SKM-1 (cell line): ENCODE measurements at regions not wholly inside any gene's neighbourhood (a gene's known extent, or its start where the extent isn't known, plus 50 kb on each side); places are given as distances from the start of the nearest gene placed in this dataset.
"Not testable (repeated sequence)": the region's sequence is repeated elsewhere in the genome, so short reads cannot be mapped to it uniquely, and the experiment has no call there.

Experiments used
- DNase-seq: peaks from one replicate; lab custom pipeline; 2025; ENCODE audit not compliant: unreplicated experiment; lab: John Stamatoyannopoulos, UW

- DNase-seq, result no peak
Measured at GRCh38 chr15:57767481-57767880, 61.0 kb downstream of the POLR2M start.

DNA sequence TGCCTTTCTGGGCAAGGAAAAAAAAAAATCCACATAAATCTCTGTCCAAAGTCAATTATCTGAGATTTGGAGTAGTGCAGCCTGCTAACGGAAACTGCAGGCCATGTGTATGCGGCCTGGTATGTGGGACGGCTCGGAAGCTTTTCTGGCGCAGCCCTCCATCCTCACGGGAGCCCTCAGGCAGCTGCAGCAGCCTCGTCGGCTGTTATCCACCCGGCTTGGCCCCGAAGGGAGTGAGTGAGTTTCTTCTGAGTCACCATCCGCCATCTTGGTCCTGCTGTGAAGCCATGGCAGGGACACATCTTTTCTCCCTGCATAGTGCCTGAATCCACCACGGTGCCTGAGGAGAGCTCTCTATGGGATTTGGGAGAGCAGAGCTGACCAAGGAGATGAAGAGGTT, 62.8 kb downstream of the POLR2M start:
- no peak for DNase-seq

DNA sequence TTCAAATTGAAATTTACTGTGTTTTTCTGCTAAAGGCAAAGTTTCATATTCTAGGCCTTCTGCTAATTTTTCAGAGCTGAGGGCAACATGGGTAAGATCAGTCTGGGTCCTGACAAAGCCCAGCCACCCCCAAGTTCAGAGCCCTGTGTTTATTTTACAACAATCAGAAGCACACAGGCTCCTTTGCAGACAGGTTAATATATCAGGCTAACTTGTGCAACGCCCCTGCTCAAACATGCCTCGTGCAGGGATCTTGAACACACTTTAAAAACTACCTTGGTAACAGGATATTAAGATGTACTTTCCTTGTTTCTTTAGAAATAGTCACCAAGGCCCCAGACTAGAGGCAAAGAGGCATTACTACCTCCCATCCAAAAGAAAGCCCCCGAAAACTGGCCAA, 64.0 kb downstream of the POLR2M start:
- no peak for DNase-seq

DNA sequence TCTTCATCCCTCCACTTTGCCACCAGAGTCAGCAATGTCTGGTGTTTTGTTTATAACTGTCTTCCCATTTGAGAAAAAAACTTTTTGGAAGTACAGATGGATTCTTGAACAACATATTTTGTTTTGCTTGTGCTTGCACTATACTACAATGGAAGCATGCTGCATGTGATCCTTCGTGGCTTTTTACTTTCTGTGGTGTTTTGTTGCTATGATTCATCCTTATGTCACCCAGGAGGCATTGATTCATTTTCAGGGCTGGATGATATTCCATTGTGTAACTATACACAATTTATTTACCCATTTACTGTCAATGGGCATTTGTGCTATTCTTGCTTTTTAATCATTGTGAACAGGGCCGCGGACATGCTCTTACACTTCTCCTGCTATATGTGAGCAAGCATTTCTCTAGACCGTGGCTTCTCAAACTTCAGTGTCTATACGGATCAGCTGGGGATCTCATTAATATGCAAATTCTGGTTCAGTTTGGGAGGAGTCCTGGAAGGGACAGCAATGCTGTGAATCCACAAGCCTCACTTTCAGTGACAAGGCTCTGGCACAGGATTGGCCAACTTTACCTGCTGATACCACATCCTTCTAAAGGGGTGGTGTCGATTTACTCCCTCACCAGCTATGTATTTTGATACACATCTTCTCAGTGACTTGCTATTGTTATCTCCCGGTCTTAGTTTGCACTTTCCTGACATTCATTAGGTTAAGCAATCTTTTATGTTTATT, 65.9 kb downstream of the POLR2M start:
- no peak for DNase-seq

DNA sequence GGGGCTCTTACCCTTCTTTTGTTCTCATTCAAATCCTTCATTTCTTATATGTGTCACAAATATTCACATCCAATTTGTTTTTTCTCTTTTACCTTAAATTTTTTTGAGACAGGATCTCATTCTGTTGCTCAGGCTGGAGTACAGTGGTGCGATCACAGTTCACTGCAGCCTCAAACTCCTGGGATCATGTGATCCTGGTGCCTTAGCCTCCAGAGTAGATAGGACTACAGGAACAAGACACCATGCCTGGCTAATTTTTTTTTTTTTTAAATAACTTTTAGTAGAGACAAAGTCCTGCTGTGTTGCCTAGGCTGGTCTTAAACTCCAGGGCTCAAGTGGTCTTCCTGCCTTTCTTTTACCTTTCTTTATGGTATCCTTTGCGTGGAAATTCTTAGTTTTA, 66.5 kb downstream of the POLR2M start:
- DNase-seq, result no peak

GRCh38 chr15:57777003-57777402, 70.5 kb downstream of the POLR2M start:
- DNase-seq, result no peak

GRCh38 chr15:57780471-57780870, 74.0 kb downstream of the POLR2M start:
- no peak for DNase-seq

- no peak for DNase-seq
Measured at GRCh38 chr15:57782731-57783130, 76.2 kb downstream of the POLR2M start.

DNA sequence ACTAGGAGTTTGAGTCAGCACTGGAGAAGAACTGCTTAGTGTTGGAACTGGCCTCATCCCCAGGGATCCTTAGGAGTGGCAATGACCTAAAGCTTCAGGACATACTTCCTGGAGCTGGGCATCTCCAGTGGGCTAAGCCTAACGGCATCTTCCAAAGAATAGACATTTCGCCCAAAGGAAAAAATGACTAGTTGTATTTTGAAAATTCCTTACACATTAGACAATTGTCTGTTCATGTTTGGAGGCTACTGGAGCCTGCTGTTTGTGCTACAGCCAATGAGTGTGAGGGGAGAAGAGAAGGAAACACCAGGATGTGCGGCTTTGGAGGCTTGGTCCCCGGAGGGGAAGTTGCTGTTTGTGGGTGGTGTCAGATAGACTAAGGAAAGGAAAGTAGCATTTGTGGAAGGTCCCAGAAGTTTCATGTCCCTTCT, 77.6 kb downstream of the POLR2M start:
- no peak for DNase-seq

- no peak for DNase-seq
Measured at GRCh38 chr15:57785039-57785438, 78.5 kb downstream of the POLR2M start.

DNA sequence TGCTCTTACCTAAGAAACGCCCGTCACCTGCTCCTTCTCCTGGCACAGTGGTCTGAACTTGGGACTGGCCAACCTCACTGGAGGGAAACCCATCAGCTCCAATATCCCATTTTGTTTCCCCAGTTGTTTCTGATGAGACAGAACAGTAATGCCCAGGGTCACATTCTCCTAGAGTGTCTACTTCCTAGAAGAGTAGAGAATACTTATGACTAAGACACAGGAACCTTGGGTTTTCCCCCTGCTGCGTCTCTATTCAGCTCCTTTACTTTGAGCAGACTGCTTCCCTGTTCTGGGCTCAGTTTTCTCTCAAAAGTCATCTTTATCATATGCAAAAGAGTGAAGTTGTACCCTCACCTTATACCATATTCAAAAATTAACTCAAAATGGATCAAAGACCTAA, 79.4 kb downstream of the POLR2M start:
- DNase-seq, result no peak

DNA sequence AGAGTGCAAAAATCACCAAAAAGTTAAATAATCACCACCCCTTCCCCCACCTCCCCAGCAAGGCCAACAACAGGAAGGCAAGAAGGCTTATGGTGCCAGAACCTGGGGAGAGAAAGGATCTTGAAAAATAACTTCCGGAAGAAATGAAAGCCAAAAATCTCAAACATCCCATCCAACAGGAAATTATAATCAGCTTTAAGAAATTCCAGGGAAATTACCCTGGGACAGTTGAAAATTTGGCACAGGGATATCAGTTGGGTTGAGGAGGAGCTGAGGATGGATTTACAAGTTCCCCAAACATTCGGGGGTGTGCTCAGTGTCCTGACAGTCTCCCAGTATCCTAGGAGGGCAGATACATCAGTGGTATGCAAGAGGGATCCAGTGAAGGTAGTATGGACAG, 82.7 kb downstream of the POLR2M start:
- no peak for DNase-seq

- no peak for DNase-seq
Measured at GRCh38 chr15:57792724-57793449, 86.4 kb downstream of the POLR2M start.

DNA sequence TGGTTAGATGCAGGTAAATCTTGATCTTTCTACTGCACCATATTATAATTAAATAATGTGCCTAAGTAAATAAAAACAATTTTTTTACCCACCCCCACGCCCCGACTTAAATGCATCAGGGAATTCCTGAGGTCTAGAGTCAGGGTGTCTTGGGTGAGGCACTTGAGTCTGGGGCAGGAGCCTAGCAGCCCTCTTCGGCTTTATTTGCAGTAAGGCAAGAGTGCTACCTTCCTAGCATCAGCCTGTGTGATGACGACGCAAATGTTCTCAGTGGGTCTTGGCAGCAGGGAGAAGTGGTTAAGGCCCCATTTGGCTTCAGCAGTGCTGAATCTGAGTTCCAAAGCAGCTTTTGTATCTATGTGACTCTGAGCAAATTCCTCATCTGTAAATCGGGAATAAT, 88.7 kb downstream of the POLR2M start:
- DNase-seq, result no peak

- DNase-seq, result no peak
Measured at GRCh38 chr15:57796146-57796545, 89.6 kb downstream of the POLR2M start.

- no peak for DNase-seq
Measured at GRCh38 chr15:57797110-57797509, 90.6 kb downstream of the POLR2M start.

- DNase-seq, result no peak
Measured at GRCh38 chr15:57797568-57798267, 91.2 kb downstream of the POLR2M start.

GRCh38 chr15:57806003-57806402, 99.5 kb downstream of the POLR2M start:
- no peak for DNase-seq

GRCh38 chr15:57809285-57809684, 102.8 kb downstream of the POLR2M start:
- not testable (repeated sequence) for DNase-seq

DNA sequence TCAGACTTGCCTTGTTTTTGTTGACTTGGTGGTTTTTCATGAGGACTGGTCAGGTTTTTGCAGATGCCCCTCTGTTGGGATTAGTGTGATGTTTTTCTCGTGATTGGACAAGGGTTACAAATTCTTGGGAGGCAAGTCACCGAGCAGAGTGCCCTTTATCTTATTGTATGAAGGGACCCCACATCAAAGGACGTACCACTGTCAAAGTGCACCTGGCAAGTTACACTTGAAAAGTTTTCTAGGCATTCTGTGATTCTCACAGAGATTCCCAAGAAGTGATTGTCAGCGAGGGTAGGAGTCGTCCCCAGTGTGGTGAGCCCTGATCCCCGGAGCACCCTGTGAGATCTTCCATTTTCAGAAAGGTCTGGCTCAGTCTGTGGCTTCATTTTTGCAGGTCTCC, 110.1 kb downstream of the POLR2M start:
- DNase-seq, result no peak

DNA sequence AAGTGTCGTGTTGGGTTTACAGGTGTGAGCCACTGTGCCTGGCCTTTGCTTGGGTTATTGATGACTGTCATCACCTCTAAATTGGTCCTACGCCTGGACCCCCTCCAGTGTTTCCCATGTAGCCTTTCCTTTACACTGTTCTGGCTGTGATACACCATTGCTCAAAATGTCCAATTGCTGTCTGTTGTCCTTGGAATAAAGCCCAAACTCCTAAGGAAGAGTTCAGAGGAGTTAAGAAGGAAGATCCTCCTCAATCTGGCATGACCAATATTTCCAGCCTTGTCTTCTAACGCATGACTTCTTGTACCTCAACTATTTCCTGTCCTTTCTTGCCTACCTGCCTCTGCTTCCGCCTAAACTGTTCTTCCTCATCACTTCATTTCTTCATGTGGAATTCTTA, 113.1 kb downstream of the POLR2M start:
- no peak for DNase-seq

GRCh38 chr15:57820119-57820518, 113.6 kb downstream of the POLR2M start:
- no peak for DNase-seq
